Neural progenitor cell (in vitro differentiated cells): ENCODE measurements at regions not wholly inside any gene's neighbourhood (a gene's known extent, or its start where the extent isn't known, plus 50 kb on each side); places are given as distances from the start of the nearest gene placed in this dataset.

Experiments used
- DNase-seq: peaks from one replicate; pipeline ENCODE4 v3.0.0-alpha.2; 2016; ENCODE audit warnings: low spot score
- H2AFZ ChIP-seq: fragments of 200-600 bp; sonication (generic); replicated peaks from 2 replicates; pipeline ENCODE4 v1.6.1; 2016; ENCODE audit warnings: antibody characterized with exemption
- H3F3A ChIP-seq: fragments of 200-600 bp; sonication (generic); 2 replicates; pipeline ENCODE4 v1.6.1; 2016; ENCODE audit warnings: antibody characterized with exemption, low read depth
- H3K27ac ChIP-seq: fragments of 200-600 bp; sonication (generic); 2 replicates; pipeline ENCODE4 v1.5.1; 2016; ENCODE audit warnings: mild to moderate bottlenecking
- H3K27me3 ChIP-seq: fragments of 200-600 bp; sonication (generic); 2 replicates; pipeline ENCODE4 v1.6.1; 2016; ENCODE audit warnings: mild to moderate bottlenecking, moderate library complexity
- H3K36me3 ChIP-seq: fragments of 200-600 bp; sonication (generic); 2 replicates; pipeline ENCODE4 v1.5.1; 2016
- H3K4me1 ChIP-seq: fragments of 200-600 bp; sonication (generic); 2 replicates; pipeline ENCODE4 v1.6.1; 2016; ENCODE audit warnings: mixed run types
- H3K4me2 ChIP-seq: fragments of 200-600 bp; sonication (generic); 2 replicates; pipeline ENCODE4 v1.6.1; 2016
- H3K4me3 ChIP-seq: fragments of 200-600 bp; sonication (generic); 2 replicates; pipeline ENCODE4 v1.5.1; 2016
- H3K79me2 ChIP-seq: fragments of 200-600 bp; sonication (generic); 2 replicates; pipeline ENCODE4 v1.6.1; 2016; ENCODE audit warnings: low read depth
- H3K9ac ChIP-seq: fragments of 200-600 bp; sonication (generic); 2 replicates; pipeline ENCODE4 v1.6.1; 2016
- H3K9me3 ChIP-seq: fragments of 200-600 bp; sonication (generic); 2 replicates; pipeline ENCODE4 v1.5.1; 2016; ENCODE audit warnings: low read depth
- H4K20me1 ChIP-seq: fragments of 200-600 bp; sonication (generic); 2 replicates; pipeline ENCODE4 v1.6.1; 2016; ENCODE audit warnings: low read depth
- H3K27ac Mint-ChIP-seq: 3 replicates; pipeline ENCODE4 v1.8.0; 2021; ENCODE audit warnings: mixed read lengths
- H3K27me3 Mint-ChIP-seq: 2 replicates; pipeline ENCODE4 v1.8.0; 2022; ENCODE audit warnings: low read depth, mild to moderate bottlenecking, inconsistent platforms, moderate library complexity, mixed read lengths; ENCODE audit not compliant: insufficient read depth
- H3K36me3 Mint-ChIP-seq: 3 replicates; pipeline ENCODE4 v1.8.0; 2021; ENCODE audit warnings: mixed read lengths
- H3K4me1 Mint-ChIP-seq: 3 replicates; pipeline ENCODE4 v1.8.0; 2021; ENCODE audit warnings: mixed read lengths
- H3K4me3 Mint-ChIP-seq: 3 replicates; pipeline ENCODE4 v1.8.0; 2021; ENCODE audit warnings: mild to moderate bottlenecking, moderate library complexity, mixed read lengths
- H3K9me3 Mint-ChIP-seq: 3 replicates; pipeline ENCODE4 v1.8.0; 2020; ENCODE audit warnings: mixed read lengths
- CTCF ChIP-seq: fragments of 200-600 bp; sonication (generic); IDR thresholded peaks from 2 replicates; pipeline ENCODE4 v1.5.1; 2017; ENCODE audit warnings: antibody characterized with exemption, mild to moderate bottlenecking
- EZH2 ChIP-seq: fragments of 200-600 bp; sonication (generic); IDR thresholded peaks from 2 replicates; pipeline ENCODE4 v1.6.1; 2017; ENCODE audit warnings: antibody characterized with exemption, mild to moderate bottlenecking, moderate library complexity
- EZH2phosphoT487 ChIP-seq: fragments of 200-600 bp; sonication (generic); IDR thresholded peaks from 2 replicates; pipeline ENCODE4 v1.6.1; 2017; ENCODE audit warnings: antibody characterized with exemption

DNA sequence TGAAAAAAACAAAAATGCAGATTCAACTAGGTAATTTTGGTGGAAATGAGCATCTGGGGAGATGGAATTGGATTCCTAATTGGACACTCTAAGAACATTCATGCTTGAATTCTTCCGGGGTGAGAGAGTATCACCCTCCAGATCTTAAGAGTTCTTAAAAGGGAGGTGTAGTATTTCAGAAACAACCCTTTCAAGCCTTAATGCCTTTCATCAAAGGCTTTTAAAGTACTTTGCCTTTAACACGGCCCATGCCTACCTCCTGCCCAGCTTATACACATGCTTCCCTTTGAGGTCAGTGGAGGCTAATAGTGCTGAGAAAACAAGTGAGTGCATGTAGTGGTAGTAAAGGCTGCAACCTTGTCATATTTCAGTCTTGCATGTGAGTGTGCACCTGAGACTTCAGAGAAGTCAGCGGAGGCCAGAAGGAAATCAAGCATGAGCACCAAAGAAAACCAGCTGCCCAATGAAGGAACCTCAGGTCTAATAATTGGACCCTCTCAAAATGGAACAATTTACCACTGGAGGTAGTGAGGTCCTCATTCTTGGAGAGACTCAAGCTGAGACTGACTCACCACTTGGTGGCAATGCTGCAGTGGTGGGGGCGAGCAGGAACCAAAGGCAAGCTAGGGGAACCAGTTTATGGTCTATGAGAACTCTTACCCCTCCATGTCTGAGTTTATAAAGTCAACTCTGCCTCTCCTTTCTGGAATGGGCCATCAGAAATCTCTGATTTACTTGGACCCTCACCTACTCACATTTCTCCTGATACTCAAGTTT lies 98.4 kb upstream of the GDNF start:
- Histone ChIP-seq H3K4me1 (peaks cover 9% of the 10 kb centered on the region), H3K27me3 (no peaks in the 10 kb centered on the region), H3K4me3 (no peak overlapping the region), H3K9ac (no peak overlapping the region), H2AFZ (no peak overlapping the region), H3K27ac (no peak overlapping the region), H4K20me1 (no peaks in the 10 kb centered on the region), H3F3A (no peaks in the 10 kb centered on the region), H3K79me2 (no peaks in the 10 kb centered on the region), H3K36me3 (no peaks in the 10 kb centered on the region), H3K4me2 (peak overlapping the region; percentile 22), H3K9me3 (no peaks in the 10 kb centered on the region)
- Mint-ChIP-seq H3K27me3 (peaks cover 3% of the 10 kb centered on the region), H3K9me3 (no peaks in the 10 kb centered on the region), H3K27ac (no peak overlapping the region), H3K4me3 (no peak overlapping the region), H3K4me1 (peaks cover 10% of the 10 kb centered on the region), H3K36me3 (no peaks in the 10 kb centered on the region)
- no peak for TF ChIP-seq CTCF
- peak; percentile 42 for TF ChIP-seq EZH2phosphoT487
- TF ChIP-seq EZH2, result no peak
- peak; percentile 58 for DNase-seq

- no peaks in the 10 kb centered on the region for H4K20me1 ChIP-seq
- H3K27ac ChIP-seq, result no peak overlapping the region
- no peaks in the 10 kb centered on the region for H3K36me3 ChIP-seq
- H3K4me3 ChIP-seq, result no peak overlapping the region
- Mint-ChIP-seq H3K4me3 (no peak overlapping the region), H3K4me1 (peaks cover 12% of the 10 kb centered on the region), H3K27ac (no peak overlapping the region), H3K9me3 (no peaks in the 10 kb centered on the region), H3K27me3 (peaks cover 3% of the 10 kb centered on the region), H3K36me3 (no peaks in the 10 kb centered on the region)
- H3K79me2 ChIP-seq, result no peaks in the 10 kb centered on the region
- no peak for TF ChIP-seq EZH2phosphoT487
- no peak for TF ChIP-seq EZH2
- no peak for TF ChIP-seq CTCF
- H3K27me3 ChIP-seq, result no peaks in the 10 kb centered on the region
- H2AFZ ChIP-seq, result no peak overlapping the region
- H3F3A ChIP-seq, result no peaks in the 10 kb centered on the region
- H3K4me2 ChIP-seq, result no peak overlapping the region
- H3K9ac ChIP-seq, result no peak overlapping the region
- no peak for DNase-seq
- H3K4me1 ChIP-seq, result peaks cover 9% of the 10 kb centered on the region
- H3K9me3 ChIP-seq, result no peaks in the 10 kb centered on the region
Observed at GRCh38 chr5:37936091-37936490, 96.2 kb upstream of the GDNF start.

DNA sequence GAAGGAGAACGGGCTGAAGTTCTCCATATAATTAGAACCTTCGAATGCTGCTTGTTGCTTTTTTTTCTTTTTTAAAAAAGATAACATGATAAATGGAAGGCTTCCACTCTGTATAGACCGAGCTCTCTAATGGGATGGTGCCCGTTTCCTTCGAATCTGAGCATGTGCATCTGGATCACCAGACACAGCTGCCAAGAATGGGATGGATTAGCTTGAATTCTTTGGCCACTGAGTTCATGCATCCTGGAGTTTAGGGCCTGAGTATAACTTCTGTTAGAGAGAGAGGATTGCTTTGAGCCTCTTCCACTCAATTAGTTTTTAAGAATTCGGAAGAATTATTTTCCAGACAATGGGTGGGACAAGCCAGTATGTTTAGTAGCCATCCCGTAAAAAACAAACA lies 93.7 kb upstream of the GDNF start:
- Mint-ChIP-seq H3K4me3 (no peak overlapping the region), H3K36me3 (no peaks in the 10 kb centered on the region), H3K9me3 (no peaks in the 10 kb centered on the region), H3K27ac (no peak overlapping the region), H3K27me3 (peaks cover 4% of the 10 kb centered on the region), H3K4me1 (peaks cover 9% of the 10 kb centered on the region)
- DNase-seq, result peak; percentile 60
- no peaks in the 10 kb centered on the region for H3K27me3 ChIP-seq
- no peak overlapping the region for H3K4me2 ChIP-seq
- no peaks in the 10 kb centered on the region for H3K36me3 ChIP-seq
- H3K79me2 ChIP-seq, result no peaks in the 10 kb centered on the region
- H3K9ac ChIP-seq, result no peak overlapping the region
- no peaks in the 10 kb centered on the region for H3F3A ChIP-seq
- no peak for TF ChIP-seq EZH2
- no peak for TF ChIP-seq CTCF
- no peak for TF ChIP-seq EZH2phosphoT487
- H3K9me3 ChIP-seq, result no peaks in the 10 kb centered on the region
- peaks cover 9% of the 10 kb centered on the region for H3K4me1 ChIP-seq
- H3K4me3 ChIP-seq, result no peak overlapping the region
- no peaks in the 10 kb centered on the region for H4K20me1 ChIP-seq
- H2AFZ ChIP-seq, result no peak overlapping the region
- H3K27ac ChIP-seq, result no peak overlapping the region
